ENCODE measurements at regions not wholly inside any gene's neighbourhood (a gene's known extent, or its start where the extent isn't known, plus 50 kb on each side); places are given as distances from the start of the nearest gene placed in this dataset.
"Not testable (repeated sequence)": the region's sequence is repeated elsewhere in the genome, so short reads cannot be mapped to it uniquely, and the experiment has no call there.

DNA sequence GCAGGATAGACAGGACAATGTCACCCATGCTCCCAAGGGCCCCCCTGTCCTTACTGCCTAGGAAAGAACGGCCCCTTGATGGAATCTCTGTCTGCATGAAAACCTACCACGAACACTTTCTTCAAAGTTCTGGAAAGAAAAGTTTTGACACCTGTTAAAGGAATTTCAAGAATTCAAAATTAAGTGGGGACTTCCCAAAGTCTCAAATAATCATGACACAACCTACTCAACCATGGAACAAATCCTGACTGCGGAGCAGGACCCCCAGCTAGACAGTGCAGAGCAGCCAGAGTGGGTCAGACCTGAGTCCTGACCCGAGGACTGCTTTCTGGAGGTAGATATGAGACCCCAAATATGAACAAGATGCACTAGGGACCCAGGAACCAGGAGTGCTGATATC is 245.3 kb upstream of the NSMCE3 start:
- ATAC-seq (no peak), DNase-seq (no peak)
- intact Hi-C loops (cut with DNase I; ENCODE audit: low total_unique reads) (no loop called here), in situ Hi-C loops (cut with MboI; ENCODE audit: low sequenced_read_pairs in 4 of 4) (no loop called here)
- H3K36me3 ChIP-seq = no peaks in the 10 kb centered on the region
- no peak for TF ChIP-seq POLR2A (IDR thresholded peaks at IDR 0.05)
- TF ChIP-seq, protein P1, sequence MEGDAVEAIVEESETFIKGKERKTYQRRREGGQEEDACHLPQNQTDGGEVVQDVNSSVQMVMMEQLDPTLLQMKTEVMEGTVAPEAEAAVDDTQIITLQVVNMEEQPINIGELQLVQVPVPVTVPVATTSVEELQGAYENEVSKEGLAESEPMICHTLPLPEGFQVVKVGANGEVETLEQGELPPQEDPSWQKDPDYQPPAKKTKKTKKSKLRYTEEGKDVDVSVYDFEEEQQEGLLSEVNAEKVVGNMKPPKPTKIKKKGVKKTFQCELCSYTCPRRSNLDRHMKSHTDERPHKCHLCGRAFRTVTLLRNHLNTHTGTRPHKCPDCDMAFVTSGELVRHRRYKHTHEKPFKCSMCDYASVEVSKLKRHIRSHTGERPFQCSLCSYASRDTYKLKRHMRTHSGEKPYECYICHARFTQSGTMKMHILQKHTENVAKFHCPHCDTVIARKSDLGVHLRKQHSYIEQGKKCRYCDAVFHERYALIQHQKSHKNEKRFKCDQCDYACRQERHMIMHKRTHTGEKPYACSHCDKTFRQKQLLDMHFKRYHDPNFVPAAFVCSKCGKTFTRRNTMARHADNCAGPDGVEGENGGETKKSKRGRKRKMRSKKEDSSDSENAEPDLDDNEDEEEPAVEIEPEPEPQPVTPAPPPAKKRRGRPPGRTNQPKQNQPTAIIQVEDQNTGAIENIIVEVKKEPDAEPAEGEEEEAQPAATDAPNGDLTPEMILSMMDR (IDR thresholded peaks at IDR 0.05 in 4 of 5, conservative IDR thresholded peaks at IDR 0.05 in 1 of 5) = no peak
- H3K4me3 ChIP-seq = no peak overlapping the region
- H3K4me1 ChIP-seq = no peaks in the 10 kb centered on the region
- H3K27ac ChIP-seq = no peak overlapping the region
- H3K27me3 ChIP-seq = no peaks in the 10 kb centered on the region
- H3K9me3 ChIP-seq = no peaks in the 10 kb centered on the region

DNA sequence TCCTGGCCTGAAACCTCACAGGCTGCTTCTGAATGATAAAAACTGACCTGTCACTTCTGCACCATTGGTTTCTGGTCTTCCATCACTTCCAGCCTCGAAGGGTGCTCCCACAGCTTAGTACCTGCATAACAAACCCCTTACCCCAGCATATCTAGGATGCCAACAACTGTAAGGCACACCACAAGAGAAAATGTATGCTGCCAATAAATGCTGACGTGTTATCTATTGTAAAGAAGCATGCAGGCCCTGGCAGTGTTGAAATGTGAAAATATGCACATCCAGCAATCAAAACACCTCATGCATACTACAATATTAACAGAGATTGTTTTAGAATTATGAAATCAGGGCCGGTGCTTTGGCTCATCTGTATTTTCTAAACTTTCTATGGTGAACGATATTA is 242.0 kb upstream of the NSMCE3 start:
- in situ Hi-C loops (cut with MboI; ENCODE audit: low sequenced_read_pairs in 4 of 4) (no loop called here), intact Hi-C loops (cut with DNase I; ENCODE audit: low total_unique reads) (no loop called here)
- no peaks in the 10 kb centered on the region for H3K4me1 ChIP-seq
- H3K9me3 ChIP-seq = no peaks in the 10 kb centered on the region
- ATAC-seq (no peak), DNase-seq (no peak)
- no peaks in the 10 kb centered on the region for H3K36me3 ChIP-seq
- no peaks in the 10 kb centered on the region for H3K27me3 ChIP-seq
- no peak overlapping the region for H3K4me3 ChIP-seq
- no peak overlapping the region for H3K27ac ChIP-seq
- TF ChIP-seq, protein P1 (IDR thresholded peaks at IDR 0.05 in 4 of 5, conservative IDR thresholded peaks at IDR 0.05 in 1 of 5) = no peak
- no peak for TF ChIP-seq POLR2A (IDR thresholded peaks at IDR 0.05)

DNA sequence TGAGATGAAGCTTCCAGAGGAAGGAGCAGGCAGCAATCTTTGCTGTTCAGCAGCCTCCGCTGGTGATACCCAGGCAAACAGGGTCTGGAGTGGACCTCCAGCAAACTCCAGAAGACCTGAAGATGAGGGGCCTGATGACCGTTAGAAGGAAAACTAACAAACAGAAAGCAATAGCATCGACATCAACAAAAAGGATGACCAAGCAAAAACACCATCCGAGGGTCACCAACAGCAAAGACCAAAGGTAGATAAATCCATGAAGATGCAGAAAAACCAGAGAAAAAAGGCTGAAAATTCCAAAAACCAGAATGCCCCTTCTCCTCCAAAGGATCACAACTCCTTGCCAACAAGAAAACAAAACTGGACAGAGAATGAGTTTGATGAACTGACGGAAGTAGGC is 235.9 kb upstream of the NSMCE3 start:
- in situ Hi-C loops (cut with MboI; ENCODE audit: low sequenced_read_pairs in 4 of 4); DNase-seq; H3K27ac ChIP-seq; H3K36me3 ChIP-seq; H3K4me1 ChIP-seq; H3K27me3 ChIP-seq; H3K4me3 ChIP-seq; intact Hi-C loops (cut with DNase I; ENCODE audit: low total_unique reads); ATAC-seq; H3K9me3 ChIP-seq: not testable (repeated sequence)

DNA sequence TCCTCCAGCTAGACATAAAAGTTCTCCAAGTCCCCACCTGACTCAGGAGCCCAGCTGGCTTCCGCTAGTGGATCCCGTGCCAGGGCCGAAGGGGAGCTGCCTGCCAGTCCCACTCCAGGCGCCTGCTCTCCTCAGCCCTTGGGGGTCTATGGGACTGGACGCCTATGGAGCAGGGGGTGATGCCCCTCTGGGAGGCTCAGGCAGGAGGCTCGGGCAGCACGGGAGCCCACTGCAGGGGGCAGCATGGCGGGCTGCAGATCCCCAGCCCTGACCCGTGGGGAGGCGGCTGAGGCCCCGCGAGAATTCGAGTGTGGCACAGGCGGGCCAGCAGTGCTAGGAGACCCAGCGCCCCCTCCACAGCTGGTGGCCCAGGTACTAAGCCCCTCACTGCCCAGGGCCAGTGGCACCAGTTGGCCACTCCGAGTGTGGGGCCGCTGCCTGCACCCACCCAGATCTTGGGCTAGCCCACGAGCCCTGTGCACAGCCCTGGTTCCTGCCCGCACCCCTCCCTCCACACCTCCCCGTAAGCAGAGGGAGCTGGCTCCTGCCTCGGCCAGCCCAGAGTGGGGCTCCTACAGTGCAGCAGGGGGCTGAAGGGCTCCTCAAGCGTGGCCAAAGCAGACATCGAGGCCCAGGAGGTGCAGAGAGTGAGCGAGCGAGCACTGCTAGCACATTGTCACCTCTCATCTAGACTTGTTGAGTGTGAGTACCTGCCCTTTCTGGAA is 221.3 kb upstream of the NSMCE3 start:
- no peaks in the 10 kb centered on the region for H3K27me3 ChIP-seq
- ATAC-seq = no peak
- in situ Hi-C loops (cut with MboI; ENCODE audit: low sequenced_read_pairs in 4 of 4) = no loop called here
- no peak overlapping the region for H3K27ac ChIP-seq
- intact Hi-C loops (cut with DNase I; ENCODE audit: low total_unique reads) = no loop called here
- DNase-seq = no peak
- H3K4me1 ChIP-seq = no peaks in the 10 kb centered on the region
- H3K36me3 ChIP-seq = no peaks in the 10 kb centered on the region
- TF ChIP-seq POLR2A (IDR thresholded peaks at IDR 0.05) = no peak
- TF ChIP-seq, protein P1 (IDR thresholded peaks at IDR 0.05 in 4 of 5, conservative IDR thresholded peaks at IDR 0.05 in 1 of 5) = no peak
- no peaks in the 10 kb centered on the region for H3K9me3 ChIP-seq
- no peak overlapping the region for H3K4me3 ChIP-seq

DNA sequence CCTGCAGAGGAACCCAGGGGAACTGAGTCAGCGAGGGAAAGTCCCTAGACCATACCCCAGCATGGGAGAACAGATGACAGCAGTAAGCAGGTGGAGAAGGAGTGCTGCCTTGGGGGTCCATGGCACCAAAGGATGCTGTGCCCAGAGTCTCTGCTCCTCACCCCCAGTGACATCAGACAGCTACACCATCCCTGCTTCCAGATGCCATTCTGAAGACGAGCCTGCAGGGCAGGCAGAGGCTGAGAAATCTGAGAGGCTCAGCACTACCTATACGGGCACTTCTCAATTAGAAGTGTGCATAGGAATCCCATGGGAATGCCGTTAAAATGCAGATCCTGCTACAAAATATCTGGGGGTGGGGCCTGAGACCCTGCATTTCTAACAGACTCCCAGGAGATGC is 211.3 kb upstream of the NSMCE3 start:
- no peaks in the 10 kb centered on the region for H3K36me3 ChIP-seq
- in situ Hi-C loops (cut with MboI; ENCODE audit: low sequenced_read_pairs in 4 of 4) (no loop called here), intact Hi-C loops (cut with DNase I; ENCODE audit: low total_unique reads) (no loop called here)
- H3K27me3 ChIP-seq = no peaks in the 10 kb centered on the region
- no peak for ATAC-seq
- no peak overlapping the region for H3K4me3 ChIP-seq
- no peak for DNase-seq
- TF ChIP-seq POLR2A (IDR thresholded peaks at IDR 0.05) = no peak
- TF ChIP-seq, protein P1 (IDR thresholded peaks at IDR 0.05 in 4 of 5, conservative IDR thresholded peaks at IDR 0.05 in 1 of 5) = no peak
- H3K9me3 ChIP-seq = no peaks in the 10 kb centered on the region
- no peaks in the 10 kb centered on the region for H3K4me1 ChIP-seq
- no peak overlapping the region for H3K27ac ChIP-seq
